Panc1 (cell line): ENCODE measurements at regions not wholly inside any gene's neighbourhood (a gene's known extent, or its start where the extent isn't known, plus 50 kb on each side); places are given as distances from the start of the nearest gene placed in this dataset.

Experiments
- ATAC-seq: fragments of 200-7000 bp; cut with Tn5 transposase; 2 replicates; pipeline ENCODE4 v1.9.1; 2020; ENCODE audit warnings: mild to moderate bottlenecking, moderate library complexity
- BruUV-seq: library from RNA; stranded (reverse); fragments of 400-500 nt; replicated peaks from 2 replicates; lab custom pipeline; 2021; lab: Mats Ljungman, UMichigan
- CTCF ChIA-PET: fragments of 300-600 bp; sonication (Branson Sonifier 250); formaldehyde crosslinking; loops from one replicate; lab custom pipeline; 2022; ENCODE audit warnings: antibody characterized with exemption; lab: Charles Lee
- POLR2A ChIA-PET: fragments of 300-600 bp; sonication (Branson Sonifier 250); formaldehyde crosslinking; loops from one replicate; lab custom pipeline; 2022; ENCODE audit warnings: antibody characterized with exemption; lab: Charles Lee
- DNase-seq: peaks from one replicate; pipeline ENCODE4 v3.0.0-alpha.2; 2010; ENCODE audit warnings: low read depth, low spot score
- H3K27ac ChIP-seq: 2 replicates; pipeline ENCODE4 v1.5.1; 2011; ENCODE audit warnings: mild to moderate bottlenecking, low read length, inconsistent platforms
- H3K27me3 ChIP-seq: fragments of 200-500 bp; sonication (Bioruptor generic); 2 replicates; pipeline ENCODE4 v1.6.0; 2014; ENCODE audit warnings: low read length, inconsistent platforms; ENCODE audit not compliant: control insufficient read depth, insufficient read depth
- H3K36me3 ChIP-seq: fragments of 200-500 bp; sonication (Bioruptor generic); 2 replicates; pipeline ENCODE4 v1.5.1; 2014; ENCODE audit warnings: inconsistent platforms, mild to moderate bottlenecking, low read length, moderate library complexity; ENCODE audit not compliant: control insufficient read depth, insufficient read depth
- H3K4me1 ChIP-seq: 2 replicates; pipeline ENCODE4 v1.5.1; 2011; ENCODE audit warnings: inconsistent platforms, mild to moderate bottlenecking, low read length, moderate library complexity; ENCODE audit not compliant: control insufficient read depth, insufficient read depth
- H3K4me3 ChIP-seq, 2 experiments: 2 replicates each; pipeline ENCODE4 v1.5.1; 2011 to 2012; ENCODE audit warnings: low read depth in 2 of 2, low read length in 2 of 2, mild to moderate bottlenecking in 2 of 2, inconsistent platforms in 1 of 2, moderate library complexity in 1 of 2
- H3K9me3 ChIP-seq: fragments of 200-500 bp; sonication (Bioruptor generic); 2 replicates; pipeline ENCODE4 v1.5.1; 2014; ENCODE audit warnings: low read depth, mild to moderate bottlenecking, inconsistent platforms, low read length, moderate library complexity; ENCODE audit not compliant: control insufficient read depth, insufficient read depth
- CTCF ChIP-seq: fragments of 450-650 bp; IDR thresholded peaks from 2 replicates; pipeline ENCODE4 v1.5.1; 2017; ENCODE audit warnings: mild to moderate bottlenecking
- POLR2AphosphoS5 ChIP-seq: IDR thresholded peaks from 2 replicates; pipeline ENCODE4 v1.6.1; 2012; ENCODE audit warnings: mild to moderate bottlenecking, low read depth, low read length, moderate library complexity
- REST ChIP-seq, 2 experiments: IDR thresholded peaks; 2 replicates each; pipeline ENCODE4 v1.6.1; 2011 to 2012; ENCODE audit warnings: low read depth in 2 of 2, control low read depth in 1 of 2, low read length in 1 of 2, mild to moderate bottlenecking in 1 of 2, moderate library complexity in 1 of 2; ENCODE audit not compliant: insufficient read depth in 1 of 2
- SIN3A ChIP-seq: IDR thresholded peaks from 2 replicates; pipeline ENCODE4 v1.6.1; 2012; ENCODE audit warnings: low read depth, mild to moderate bottlenecking, low read length, moderate library complexity, borderline replicate concordance; ENCODE audit not compliant: insufficient read depth
- TCF7L2 ChIP-seq: IDR thresholded peaks from 2 replicates; pipeline ENCODE4 v1.6.1; 2011; ENCODE audit warnings: mild to moderate bottlenecking, low read depth, low read length, inconsistent platforms
- in situ Hi-C: cut with HindIII; loops from 2 replicates; pipeline ENCODE4 v1.10.0; 2016; ENCODE audit warnings: low sequenced_read_pairs, low pct_unique_long_range_greater_than_20kb
- intact Hi-C: fragments of 100-400 bp; cut with micrococcal nuclease; formaldehyde crosslinking; loops from one replicate; pipeline ENCODE4 v1.10.0; 2022; ENCODE audit not compliant: unreplicated experiment

GRCh38 chr11:104484804-104485554 is 321.0 kb upstream of the PDGFD start:
- no peak for ATAC-seq

GRCh38 chr11:104476898-104477297 is 313.0 kb upstream of the PDGFD start:
- ChIA-PET CTCF (no interaction called here), POLR2A (no interaction called here)
- no peak for TF ChIP-seq POLR2AphosphoS5
- no peak for TF ChIP-seq REST (IDR thresholded peaks at IDR 0.05; ENCODE audit: insufficient read depth in 1 of 2, low read depth in 2 of 2, low read length in 1 of 2)
- no peak for TF ChIP-seq CTCF
- TF ChIP-seq TCF7L2 = no peak
- TF ChIP-seq SIN3A = no peak
- Histone ChIP-seq H3K36me3 (no peaks in the 10 kb centered on the region), H3K4me1 (no peaks in the 10 kb centered on the region), H3K27me3 (no peaks in the 10 kb centered on the region), H3K9me3 (no peaks in the 10 kb centered on the region), H3K4me3 (no peak overlapping the region), H3K27ac (no peak overlapping the region)
- intact Hi-C loops = no loop called here
- no TSS peak for BruUV-seq
- in situ Hi-C loops = no loop called here
- DNase-seq (no peak), ATAC-seq (no peak)

More at GRCh38 chr11:104484804-104485554, 321.0 kb upstream of the PDGFD start:
- Histone ChIP-seq H3K36me3 (no peaks in the 10 kb centered on the region), H3K27ac (no peak overlapping the region), H3K27me3 (no peaks in the 10 kb centered on the region), H3K4me1 (no peaks in the 10 kb centered on the region), H3K9me3 (peaks cover 8% of the 10 kb centered on the region), H3K4me3 (no peak overlapping the region)
- intact Hi-C loops (no loop called here), in situ Hi-C loops (no loop called here)
- ChIA-PET POLR2A (no interaction called here), CTCF (no interaction called here)
- no TSS peak for BruUV-seq
- no peak for TF ChIP-seq REST (IDR thresholded peaks at IDR 0.05; ENCODE audit: insufficient read depth in 1 of 2, low read depth in 2 of 2, low read length in 1 of 2)
- TF ChIP-seq POLR2AphosphoS5 = no peak
- TF ChIP-seq SIN3A = no peak
- no peak for TF ChIP-seq CTCF
- TF ChIP-seq TCF7L2 = no peak
- DNase-seq = no peak
